ENCODE measurements at regions not wholly inside any gene's neighbourhood (a gene's known extent, or its start where the extent isn't known, plus 50 kb on each side); places are given as distances from the start of the nearest gene placed in this dataset.

- ATAC-seq (no peak), FAIRE-seq (no peak), DNase-seq (ENCODE audit: extremely low read depth in 1 of 4, low spot score in 3 of 4) (peak in 1 of 4 experiments; percentile 30)
- Histone ChIP-seq H3K4me3 (no peak overlapping the region), H3K9me1 (ENCODE audit: control insufficient read depth, insufficient read depth, low read length) (no peaks in the 10 kb centered on the region), H4K20me1 (replicated peaks; ENCODE audit: control insufficient read depth, insufficient read depth, low read length) (no peaks in the 10 kb centered on the region), H2AFZ (ENCODE audit: low read depth, low read length) (no peak overlapping the region), H3K79me2 (ENCODE audit: control insufficient read depth, insufficient read depth, low read length) (no peaks in the 10 kb centered on the region), H3K27ac (ENCODE audit: extremely low read depth, low read depth, low read length) (no peak overlapping the region), H3K9me3 (replicated peaks; ENCODE audit: control insufficient read depth, insufficient read depth, low read depth, low read length) (peaks cover 12% of the 10 kb centered on the region), H3K4me1 (replicated peaks in 1 of 2; ENCODE audit: control insufficient read depth in 2 of 2, insufficient read depth in 2 of 2, low read length in 2 of 2) (no peaks in the 10 kb centered on the region), H3K4me2 (ENCODE audit: insufficient read depth, low read length) (no peak overlapping the region), H3K9ac (ENCODE audit: insufficient read depth in 1 of 2, low read depth in 2 of 2, low read length in 2 of 2) (no peak overlapping the region), H3K36me3 (ENCODE audit: control insufficient read depth, insufficient read depth, low read length) (no peaks in the 10 kb centered on the region), H3K27me3 (ENCODE audit: control insufficient read depth in 2 of 2, insufficient read depth in 2 of 2, low read length in 2 of 2) (no peaks in the 10 kb centered on the region)
- ChIA-PET POLR2A (interaction anchor here (0.6 kb wide), 1 partner anchor 19 kb away, joined by 3 read pairs; no protein-coding TSS in a partner anchor), CTCF (ENCODE audit: low intra/inter-chr PET ratio) (no interaction called here)
- no TSS peak for BruUV-seq (replicated peaks)
- in situ Hi-C loops (cut with MboI) (no loop called here), intact Hi-C loops (cut with micrococcal nuclease) (no loop called here)
- WGBS (ENCODE audit: insufficient coverage, low coverage, missing lambda C conversion rate): 65% methylated on average over 1 of the region's 1 CpG
- TF ChIP-seq CBX5 (IDR thresholded peaks at IDR 0.05; ENCODE audit: borderline replicate concordance, low read depth): peak; percentile 95
- no peak for TF ChIP-seq MAFK (IDR thresholded peaks at IDR 0.05; ENCODE audit: low read length)
- no peak for TF ChIP-seq GATAD2A (IDR thresholded peaks at IDR 0.05)
- TF ChIP-seq NFRKB (IDR thresholded peaks at IDR 0.05; ENCODE audit: low read depth): no peak
- no peak for TF ChIP-seq NFE2L1 (tag; IDR thresholded peaks at IDR 0.05; ENCODE audit: borderline replicate concordance, low read depth)
- TF ChIP-seq ZNF263 (CRISPR knock-in tag; IDR thresholded peaks at IDR 0.05; ENCODE audit: borderline replicate concordance): no peak
- no peak for TF ChIP-seq MAX (CRISPR knock-in tag; IDR thresholded peaks at IDR 0.05)
- peak; percentile 63 for TF ChIP-seq ZNF280A (IDR thresholded peaks at IDR 0.05; ENCODE audit: low read depth, partially characterized antibody)
- no peak for TF ChIP-seq TOE1 (IDR thresholded peaks at IDR 0.05; ENCODE audit: borderline replicate concordance)
- TF ChIP-seq TOE1 (CRISPR knock-in tag; IDR thresholded peaks at IDR 0.05; ENCODE audit: borderline replicate concordance, low read depth): no peak
- no peak for TF ChIP-seq FOSL1 (tag; conservative IDR thresholded peaks at IDR 0.05)
- TF ChIP-seq IRF2 (CRISPR knock-in tag; IDR thresholded peaks at IDR 0.05): no peak
- no peak for TF ChIP-seq ZHX1 (conservative IDR thresholded peaks at IDR 0.05; ENCODE audit: low read length)
- no peak for TF ChIP-seq ZNF174 (CRISPR knock-in tag; IDR thresholded peaks at IDR 0.05)
- no peak for TF ChIP-seq ZNF79 (CRISPR knock-in tag; IDR thresholded peaks at IDR 0.05; ENCODE audit: low read depth)
- TF ChIP-seq CBX3 (IDR thresholded peaks at IDR 0.05; ENCODE audit: borderline replicate concordance in 1 of 2, low read length in 2 of 2): peak in 1 of 2 experiments; percentile 97; a peak in 2 of 3 replicates
- no peak for TF ChIP-seq CTCFL (IDR thresholded peaks at IDR 0.05; ENCODE audit: borderline replicate concordance, insufficient read depth, low read depth, low read length, poor library complexity, severe bottlenecking)
Observed at GRCh38 chr2:62277688-62278087, 81.8 kb downstream of the B3GNT2 start.
